ENCODE measurements at regions not wholly inside any gene's neighbourhood (a gene's known extent, or its start where the extent isn't known, plus 50 kb on each side); places are given as distances from the start of the nearest gene placed in this dataset.

DNA sequence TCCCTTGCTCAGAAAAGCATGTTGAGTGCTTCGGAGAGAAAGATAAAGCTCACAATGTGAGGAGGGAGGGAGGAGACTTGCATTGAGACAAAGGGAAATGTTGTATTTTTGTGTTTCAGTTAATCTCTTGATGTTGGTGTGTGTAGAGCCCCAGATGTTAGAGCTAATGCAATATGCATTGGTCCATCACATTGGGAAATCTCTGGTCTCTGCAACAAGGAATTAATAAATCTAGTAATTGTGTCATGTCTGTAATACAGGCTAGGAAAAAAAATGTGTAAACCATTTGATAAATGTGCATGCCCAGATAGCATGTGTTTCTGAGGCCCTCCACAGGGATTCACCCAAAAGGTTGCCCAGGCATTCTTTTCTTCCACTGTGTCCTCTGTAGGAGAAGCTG lies 230.4 kb upstream of the KCNH8 start:
- TF ChIP-seq, protein P1, sequence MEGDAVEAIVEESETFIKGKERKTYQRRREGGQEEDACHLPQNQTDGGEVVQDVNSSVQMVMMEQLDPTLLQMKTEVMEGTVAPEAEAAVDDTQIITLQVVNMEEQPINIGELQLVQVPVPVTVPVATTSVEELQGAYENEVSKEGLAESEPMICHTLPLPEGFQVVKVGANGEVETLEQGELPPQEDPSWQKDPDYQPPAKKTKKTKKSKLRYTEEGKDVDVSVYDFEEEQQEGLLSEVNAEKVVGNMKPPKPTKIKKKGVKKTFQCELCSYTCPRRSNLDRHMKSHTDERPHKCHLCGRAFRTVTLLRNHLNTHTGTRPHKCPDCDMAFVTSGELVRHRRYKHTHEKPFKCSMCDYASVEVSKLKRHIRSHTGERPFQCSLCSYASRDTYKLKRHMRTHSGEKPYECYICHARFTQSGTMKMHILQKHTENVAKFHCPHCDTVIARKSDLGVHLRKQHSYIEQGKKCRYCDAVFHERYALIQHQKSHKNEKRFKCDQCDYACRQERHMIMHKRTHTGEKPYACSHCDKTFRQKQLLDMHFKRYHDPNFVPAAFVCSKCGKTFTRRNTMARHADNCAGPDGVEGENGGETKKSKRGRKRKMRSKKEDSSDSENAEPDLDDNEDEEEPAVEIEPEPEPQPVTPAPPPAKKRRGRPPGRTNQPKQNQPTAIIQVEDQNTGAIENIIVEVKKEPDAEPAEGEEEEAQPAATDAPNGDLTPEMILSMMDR (IDR thresholded peaks at IDR 0.05): no peak
- no peak for TF ChIP-seq EP300 (IDR thresholded peaks at IDR 0.05)
